GM19240 (cell line): ENCODE measurements at regions not wholly inside any gene's neighbourhood (a gene's known extent, or its start where the extent isn't known, plus 50 kb on each side); places are given as distances from the start of the nearest gene placed in this dataset.
"Not testable (repeated sequence)": the region's sequence is repeated elsewhere in the genome, so short reads cannot be mapped to it uniquely, and the experiment has no call there.

ENCODE experiments used
- DNase-seq: peaks from one replicate; pipeline ENCODE4 v3.0.0; 2011; ENCODE audit warnings: low spot score; ENCODE audit not compliant: insufficient read length

DNA sequence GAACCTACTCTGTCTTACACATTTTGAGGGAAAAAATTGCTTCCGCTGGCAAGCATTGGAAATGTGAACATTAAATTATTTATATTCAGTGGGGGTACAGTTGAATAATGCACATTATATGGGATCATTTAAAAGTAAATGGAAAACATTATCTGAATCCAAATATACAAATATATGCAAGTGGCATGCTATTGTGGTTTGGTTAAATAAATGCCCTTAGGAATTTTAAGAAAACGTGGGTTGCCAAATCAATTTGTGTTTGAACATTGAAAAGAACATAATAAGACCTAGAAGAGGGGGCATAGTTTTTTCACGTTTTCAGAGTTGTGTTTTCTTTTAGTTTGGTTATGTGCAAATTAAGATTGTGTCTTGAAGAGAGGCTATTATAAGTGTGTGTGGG lies 230.5 kb upstream of the PRKX start:
- DNase-seq, result no peak

DNA sequence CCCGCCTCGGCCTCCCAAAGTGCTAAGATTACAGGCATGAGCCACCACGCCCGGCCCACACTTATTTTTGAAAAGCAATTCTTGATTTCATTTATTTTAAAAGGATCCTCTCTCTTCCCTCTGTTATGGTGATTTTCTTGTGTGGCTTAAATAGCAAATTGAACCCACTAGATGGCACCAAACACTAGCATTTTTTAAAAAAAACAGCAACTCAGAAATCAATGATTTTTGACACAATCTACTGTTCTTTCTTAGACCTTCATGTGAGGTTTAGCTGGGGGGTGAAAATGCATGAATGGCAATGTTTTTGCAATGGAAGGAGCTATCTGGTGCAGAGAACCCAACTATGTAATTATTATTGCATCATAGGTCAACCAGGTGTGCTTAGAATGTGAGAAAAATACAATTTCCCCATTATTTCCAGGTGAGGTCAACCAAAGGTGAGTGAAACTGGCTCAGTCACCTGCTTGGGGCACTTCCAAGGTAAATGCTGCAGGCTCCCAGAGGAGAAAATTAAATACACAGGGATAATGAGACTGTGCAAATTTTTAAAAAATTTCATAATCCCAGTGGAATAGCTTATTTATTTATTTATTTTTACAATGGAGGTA lies 226.7 kb upstream of the PRKX start:
- no peak for DNase-seq

DNA sequence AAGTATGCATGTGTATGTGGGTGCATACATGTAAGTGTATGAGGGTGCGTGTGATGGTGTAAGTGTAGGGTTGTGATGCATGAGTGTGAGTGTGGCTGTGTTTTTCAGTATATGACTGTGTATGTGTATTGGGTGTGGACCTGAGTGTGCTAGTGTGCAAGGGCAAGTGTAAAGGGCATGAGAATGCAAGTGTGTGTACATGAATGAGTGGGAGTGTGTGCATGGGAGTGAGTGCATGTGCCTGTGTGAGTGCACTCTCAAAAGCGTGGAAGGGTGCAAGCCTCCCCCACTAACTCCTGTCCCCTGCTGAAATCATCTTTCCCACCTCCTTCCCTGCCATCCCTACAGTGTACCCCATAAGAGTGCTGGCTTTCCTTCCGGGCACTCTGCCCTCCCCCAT lies 225.1 kb upstream of the PRKX start:
- DNase-seq, result no peak

DNA sequence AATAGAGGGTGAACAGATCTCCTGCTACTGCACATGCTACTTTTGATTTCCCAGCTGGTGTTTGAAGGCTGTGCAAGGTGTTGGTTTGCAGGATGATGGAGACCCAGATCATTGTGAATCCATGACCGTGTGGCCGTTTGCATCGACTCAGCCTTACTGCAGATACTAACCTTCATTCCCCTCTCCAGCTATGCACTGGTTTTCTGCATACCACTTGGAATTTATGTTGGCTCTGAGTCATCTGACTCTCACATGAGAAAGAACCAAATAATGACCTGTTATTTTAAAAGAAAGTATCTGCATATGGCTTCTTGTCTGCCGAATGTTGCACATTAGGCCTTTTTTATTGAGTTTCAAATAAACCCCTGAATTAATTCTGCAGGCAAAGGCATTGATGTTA lies 221.7 kb upstream of the PRKX start:
- DNase-seq, result not testable (repeated sequence)

DNA sequence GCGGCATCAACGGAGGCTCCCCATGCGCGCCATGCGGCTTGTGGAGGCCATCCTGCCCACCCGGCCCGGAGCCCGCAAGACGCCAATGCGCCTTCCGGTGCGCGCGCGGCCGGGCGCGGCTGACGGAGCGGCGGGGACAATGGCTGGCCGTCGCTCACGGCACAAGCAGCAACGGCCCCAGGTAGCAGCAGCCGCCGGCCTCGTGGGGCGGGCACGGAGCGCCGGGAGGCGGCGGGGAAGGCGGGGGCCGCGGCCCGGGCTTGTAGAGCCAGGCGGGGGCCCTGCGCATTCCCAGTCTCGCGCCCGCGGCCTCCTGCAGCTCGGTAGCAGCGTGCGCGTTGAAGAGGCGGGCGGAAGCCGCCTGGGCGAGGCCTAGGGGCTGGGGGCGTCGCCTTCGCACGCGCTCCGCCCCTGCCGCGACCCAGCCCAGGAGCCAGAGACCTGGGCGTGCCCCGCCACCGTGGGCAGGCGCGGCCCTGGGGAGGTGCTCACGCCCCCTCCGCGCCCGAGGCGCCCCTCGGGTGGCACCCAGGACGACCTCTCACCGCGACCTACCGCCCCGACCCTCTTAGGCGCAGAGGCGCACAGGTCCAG lies 207.1 kb upstream of the PRKX start:
- not testable (repeated sequence) for DNase-seq

DNA sequence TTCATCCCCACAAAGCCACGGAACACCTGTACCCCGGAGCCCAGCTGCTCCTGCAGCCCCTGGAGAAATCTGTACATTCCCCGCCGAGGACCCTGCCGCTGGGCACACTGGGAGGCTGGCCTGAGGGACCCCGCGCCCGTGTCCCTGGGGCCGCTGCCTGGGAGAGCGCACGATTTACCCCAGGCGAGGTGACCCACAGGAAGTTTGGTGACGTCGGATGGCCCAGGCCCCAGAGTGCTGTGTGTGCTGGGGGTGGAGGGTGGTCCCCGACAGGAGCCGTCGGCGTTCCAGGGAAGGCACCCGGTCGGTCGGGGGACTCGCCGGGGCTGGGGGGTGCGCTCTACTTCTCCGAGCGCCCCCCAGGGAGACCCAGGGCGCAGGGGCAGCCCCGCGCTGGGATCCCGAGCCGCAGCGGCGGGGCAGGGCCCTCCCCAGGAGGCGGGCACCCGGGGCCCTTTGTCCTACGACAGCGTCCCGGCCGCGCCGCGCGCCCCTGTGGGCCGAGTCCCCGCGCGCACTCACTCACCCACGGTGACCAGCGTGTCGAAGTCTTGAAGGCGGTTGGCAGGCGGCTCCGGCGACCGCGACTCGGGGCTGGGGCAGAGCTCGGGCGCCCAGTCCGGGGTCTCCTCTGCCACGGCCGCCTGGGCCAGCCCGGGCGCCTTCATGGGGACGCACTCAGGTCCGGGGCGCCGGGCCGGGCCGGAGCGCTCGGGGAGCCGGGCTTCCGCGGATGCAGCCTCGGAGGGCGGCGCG lies 206.4 kb upstream of the PRKX start:
- not testable (repeated sequence) for DNase-seq

DNA sequence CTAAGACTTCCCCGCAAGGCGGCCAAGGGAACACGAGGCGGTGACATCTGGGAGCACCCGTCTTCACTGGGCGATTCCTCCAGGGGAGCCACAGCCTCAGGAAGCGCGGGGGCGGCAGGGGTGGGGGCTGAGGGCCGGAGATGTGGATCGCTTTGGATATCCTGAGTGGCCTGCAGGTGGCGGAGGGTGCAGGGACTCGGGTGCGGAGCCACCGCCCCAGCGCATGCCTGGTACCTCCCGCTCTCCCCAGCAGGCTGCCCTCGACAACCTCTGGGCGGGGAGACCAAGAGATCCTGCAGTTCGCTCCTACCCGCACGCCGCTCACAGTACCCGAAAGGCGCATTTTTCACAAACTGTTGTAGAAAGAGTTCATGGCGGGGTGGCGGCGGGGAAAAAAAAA lies 201.4 kb upstream of the PRKX start:
- not testable (repeated sequence) for DNase-seq

DNA sequence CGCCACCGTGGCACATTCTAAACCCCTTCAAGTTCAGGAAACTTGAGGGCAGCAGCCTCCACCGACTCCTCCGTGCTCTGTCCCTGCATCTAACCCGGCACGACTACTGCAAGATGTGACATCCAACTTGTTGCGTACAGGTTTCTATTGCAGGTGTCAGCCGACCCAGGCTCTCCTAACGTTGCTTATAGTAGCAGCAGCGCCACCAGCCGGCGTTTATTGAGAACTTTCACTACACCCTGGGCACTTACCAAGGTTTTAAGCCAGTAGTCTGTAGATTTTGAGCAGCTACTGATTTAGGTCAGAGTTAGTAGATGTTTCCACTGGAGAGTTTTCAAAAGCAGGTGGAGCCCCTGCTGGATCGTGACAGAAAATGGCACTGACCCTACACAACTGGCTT lies 200.6 kb upstream of the PRKX start:
- DNase-seq, result not testable (repeated sequence)

DNA sequence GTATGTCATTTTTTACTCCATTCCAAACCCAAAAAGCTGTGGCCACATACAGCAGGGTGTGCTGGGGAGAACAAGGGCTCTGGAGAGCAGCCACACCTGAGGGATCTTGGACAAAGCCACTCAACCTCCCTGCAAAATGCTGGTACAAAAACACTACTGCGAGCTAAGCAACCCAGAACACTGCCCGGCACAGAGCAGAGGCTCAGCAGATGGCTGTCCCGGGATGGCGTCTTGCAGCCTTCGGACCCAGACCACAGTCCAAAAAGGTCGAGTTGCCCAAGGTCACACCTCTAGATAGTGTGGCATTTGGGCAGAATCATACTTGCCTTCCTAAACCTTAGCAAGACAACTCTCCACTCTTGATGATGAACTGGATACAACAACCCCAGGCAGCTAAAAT lies 197.6 kb upstream of the PRKX start:
- not testable (repeated sequence) for DNase-seq

DNA sequence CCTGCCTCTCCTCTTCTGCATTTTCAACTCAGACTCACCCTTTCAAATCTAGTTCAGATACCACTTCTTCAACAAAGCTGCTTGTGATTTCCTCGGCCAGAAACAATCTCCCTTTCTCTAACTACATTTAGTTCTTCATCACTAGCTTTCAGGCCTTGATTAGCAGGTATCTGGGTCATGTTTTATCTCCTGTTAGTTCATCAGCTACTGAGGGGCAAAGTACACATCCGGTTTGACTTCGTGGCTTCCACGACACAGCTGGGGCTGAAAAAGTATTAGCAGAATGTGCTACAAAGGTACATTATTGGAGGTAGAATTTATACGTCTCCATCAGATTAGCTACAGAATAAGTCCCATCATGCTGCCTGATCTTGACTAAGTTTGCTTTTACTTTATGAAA lies 197.2 kb upstream of the PRKX start:
- not testable (repeated sequence) for DNase-seq

DNA sequence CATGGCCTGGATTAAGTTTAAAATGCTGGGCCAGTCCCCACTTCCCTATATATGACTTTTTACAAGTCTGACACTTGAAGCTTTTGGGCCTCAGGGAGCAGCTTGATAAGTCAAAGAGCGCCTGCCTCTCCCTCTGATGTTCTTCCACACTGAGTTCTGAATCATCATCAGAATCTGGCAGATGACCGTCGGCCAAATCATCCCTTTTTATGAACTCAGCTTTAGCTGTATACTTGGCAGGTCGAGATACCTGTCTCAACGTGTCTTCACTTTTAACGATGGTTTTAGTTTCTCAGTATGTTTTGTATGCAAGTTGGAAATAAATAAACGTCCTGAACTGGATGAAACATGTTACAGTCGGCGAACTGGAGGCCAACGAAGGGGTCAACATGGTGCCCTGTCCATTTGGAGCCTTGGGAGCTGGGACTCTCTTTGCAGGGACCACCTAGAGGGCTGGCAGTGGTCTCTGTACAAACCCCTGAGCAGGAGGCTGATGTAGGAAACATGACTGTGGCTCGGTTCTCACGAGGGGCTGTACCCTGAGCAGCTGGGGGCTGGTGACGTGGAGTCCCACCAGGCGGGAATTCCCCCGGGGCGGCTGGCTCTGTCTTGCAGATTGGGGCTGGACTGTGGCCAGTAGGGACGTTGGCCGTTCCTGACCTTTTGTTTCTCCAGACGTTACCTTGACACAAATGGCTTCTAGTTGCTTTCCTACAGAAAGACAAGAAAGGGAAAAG lies 192.2 kb upstream of the PRKX start:
- DNase-seq, result not testable (repeated sequence)

DNA sequence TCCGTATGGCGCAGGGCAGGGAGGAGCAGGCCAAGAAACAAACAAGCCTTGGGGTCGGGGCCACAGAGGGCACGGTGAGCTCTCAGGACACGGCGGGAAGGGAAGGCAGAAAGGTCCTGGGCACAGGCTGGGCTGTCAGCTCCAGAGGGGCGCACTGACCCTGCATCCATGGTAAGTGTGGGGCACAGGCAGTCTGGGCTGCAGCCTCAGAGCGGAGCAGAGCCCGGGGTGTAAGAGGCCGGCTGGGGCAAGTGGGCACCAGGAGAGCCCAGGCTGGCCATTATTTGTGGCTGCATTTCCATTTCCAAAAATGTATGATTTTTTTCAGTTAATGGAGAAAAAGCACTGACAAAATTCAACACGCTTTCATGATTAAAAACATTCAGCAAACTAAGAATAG lies 188.8 kb upstream of the PRKX start:
- not testable (repeated sequence) for DNase-seq

DNA sequence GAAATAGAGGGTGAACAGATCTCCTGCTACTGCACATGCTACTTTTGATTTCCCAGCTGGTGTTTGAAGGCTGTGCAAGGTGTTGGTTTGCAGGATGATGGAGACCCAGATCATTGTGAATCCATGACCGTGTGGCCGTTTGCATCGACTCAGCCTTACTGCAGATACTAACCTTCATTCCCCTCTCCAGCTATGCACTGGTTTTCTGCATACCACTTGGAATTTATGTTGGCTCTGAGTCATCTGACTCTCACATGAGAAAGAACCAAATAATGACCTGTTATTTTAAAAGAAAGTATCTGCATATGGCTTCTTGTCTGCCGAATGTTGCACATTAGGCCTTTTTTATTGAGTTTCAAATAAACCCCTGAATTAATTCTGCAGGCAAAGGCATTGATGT lies 183.3 kb upstream of the PRKX start:
- not testable (repeated sequence) for DNase-seq

DNA sequence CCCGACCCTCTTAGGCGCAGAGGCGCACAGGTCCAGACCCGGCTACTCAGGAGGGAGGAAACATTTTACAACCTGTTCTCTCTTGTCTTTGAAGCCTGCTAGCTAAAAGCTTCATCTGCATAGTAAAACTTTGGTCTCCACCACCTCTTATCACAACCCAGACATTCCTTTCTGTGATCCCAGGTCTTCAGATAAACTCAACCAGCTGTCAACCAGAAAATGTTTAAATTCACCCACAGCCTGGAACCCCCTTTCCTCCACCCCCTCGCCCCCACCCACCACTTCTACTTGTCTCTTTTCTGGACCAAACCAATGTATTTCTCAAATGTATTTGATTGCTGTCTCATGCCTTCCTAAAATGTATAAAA lies 169.1 kb upstream of the PRKX start:
- not testable (repeated sequence) for DNase-seq

DNA sequence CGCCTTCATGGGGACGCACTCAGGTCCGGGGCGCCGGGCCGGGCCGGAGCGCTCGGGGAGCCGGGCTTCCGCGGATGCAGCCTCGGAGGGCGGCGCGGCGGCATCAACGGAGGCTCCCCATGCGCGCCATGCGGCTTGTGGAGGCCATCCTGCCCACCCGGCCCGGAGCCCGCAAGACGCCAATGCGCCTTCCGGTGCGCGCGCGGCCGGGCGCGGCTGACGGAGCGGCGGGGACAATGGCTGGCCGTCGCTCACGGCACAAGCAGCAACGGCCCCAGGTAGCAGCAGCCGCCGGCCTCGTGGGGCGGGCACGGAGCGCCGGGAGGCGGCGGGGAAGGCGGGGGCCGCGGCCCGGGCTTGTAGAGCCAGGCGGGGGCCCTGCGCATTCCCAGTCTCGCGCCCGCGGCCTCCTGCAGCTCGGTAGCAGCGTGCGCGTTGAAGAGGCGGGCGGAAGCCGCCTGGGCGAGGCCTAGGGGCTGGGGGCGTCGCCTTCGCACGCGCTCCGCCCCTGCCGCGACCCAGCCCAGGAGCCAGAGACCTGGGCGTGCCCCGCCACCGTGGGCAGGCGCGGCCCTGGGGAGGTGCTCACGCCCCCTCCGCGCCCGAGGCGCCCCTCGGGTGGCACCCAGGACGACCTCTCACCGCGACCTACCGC lies 168.6 kb upstream of the PRKX start:
- DNase-seq, result not testable (repeated sequence)

DNA sequence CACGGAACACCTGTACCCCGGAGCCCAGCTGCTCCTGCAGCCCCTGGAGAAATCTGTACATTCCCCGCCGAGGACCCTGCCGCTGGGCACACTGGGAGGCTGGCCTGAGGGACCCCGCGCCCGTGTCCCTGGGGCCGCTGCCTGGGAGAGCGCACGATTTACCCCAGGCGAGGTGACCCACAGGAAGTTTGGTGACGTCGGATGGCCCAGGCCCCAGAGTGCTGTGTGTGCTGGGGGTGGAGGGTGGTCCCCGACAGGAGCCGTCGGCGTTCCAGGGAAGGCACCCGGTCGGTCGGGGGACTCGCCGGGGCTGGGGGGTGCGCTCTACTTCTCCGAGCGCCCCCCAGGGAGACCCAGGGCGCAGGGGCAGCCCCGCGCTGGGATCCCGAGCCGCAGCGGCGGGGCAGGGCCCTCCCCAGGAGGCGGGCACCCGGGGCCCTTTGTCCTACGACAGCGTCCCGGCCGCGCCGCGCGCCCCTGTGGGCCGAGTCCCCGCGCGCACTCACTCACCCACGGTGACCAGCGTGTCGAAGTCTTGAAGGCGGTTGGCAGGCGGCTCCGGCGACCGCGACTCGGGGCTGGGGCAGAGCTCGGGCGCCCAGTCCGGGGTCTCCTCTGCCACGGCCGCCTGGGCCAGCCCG lies 167.9 kb upstream of the PRKX start:
- not testable (repeated sequence) for DNase-seq

DNA sequence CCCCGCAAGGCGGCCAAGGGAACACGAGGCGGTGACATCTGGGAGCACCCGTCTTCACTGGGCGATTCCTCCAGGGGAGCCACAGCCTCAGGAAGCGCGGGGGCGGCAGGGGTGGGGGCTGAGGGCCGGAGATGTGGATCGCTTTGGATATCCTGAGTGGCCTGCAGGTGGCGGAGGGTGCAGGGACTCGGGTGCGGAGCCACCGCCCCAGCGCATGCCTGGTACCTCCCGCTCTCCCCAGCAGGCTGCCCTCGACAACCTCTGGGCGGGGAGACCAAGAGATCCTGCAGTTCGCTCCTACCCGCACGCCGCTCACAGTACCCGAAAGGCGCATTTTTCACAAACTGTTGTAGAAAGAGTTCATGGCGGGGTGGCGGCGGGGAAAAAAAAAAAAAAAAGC lies 162.9 kb upstream of the PRKX start:
- not testable (repeated sequence) for DNase-seq

DNA sequence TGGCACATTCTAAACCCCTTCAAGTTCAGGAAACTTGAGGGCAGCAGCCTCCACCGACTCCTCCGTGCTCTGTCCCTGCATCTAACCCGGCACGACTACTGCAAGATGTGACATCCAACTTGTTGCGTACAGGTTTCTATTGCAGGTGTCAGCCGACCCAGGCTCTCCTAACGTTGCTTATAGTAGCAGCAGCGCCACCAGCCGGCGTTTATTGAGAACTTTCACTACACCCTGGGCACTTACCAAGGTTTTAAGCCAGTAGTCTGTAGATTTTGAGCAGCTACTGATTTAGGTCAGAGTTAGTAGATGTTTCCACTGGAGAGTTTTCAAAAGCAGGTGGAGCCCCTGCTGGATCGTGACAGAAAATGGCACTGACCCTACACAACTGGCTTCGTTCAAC lies 162.2 kb upstream of the PRKX start:
- DNase-seq, result not testable (repeated sequence)

DNA sequence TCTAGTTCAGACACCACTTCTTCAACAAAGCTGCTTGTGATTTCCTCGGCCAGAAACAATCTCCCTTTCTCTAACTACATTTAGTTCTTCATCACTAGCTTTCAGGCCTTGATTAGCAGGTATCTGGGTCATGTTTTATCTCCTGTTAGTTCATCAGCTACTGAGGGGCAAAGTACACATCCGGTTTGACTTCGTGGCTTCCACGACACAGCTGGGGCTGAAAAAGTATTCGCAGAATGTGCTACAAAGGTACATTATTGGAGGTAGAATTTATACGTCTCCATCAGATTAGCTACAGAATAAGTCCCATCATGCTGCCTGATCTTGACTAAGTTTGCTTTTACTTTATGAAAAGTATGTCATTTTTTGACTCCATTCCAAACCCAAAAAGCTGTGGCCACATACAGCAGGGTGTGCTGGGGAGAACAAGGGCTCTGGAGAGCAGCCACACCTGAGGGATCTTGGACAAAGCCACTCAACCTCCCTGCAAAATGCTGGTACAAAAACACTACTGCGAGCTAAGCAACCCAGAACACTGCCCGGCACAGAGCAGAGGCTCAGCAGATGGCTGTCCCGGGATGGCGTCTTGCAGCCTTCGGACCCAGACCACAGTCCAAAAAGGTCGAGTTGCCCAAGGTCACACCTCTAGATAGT lies 158.9 kb upstream of the PRKX start:
- not testable (repeated sequence) for DNase-seq

DNA sequence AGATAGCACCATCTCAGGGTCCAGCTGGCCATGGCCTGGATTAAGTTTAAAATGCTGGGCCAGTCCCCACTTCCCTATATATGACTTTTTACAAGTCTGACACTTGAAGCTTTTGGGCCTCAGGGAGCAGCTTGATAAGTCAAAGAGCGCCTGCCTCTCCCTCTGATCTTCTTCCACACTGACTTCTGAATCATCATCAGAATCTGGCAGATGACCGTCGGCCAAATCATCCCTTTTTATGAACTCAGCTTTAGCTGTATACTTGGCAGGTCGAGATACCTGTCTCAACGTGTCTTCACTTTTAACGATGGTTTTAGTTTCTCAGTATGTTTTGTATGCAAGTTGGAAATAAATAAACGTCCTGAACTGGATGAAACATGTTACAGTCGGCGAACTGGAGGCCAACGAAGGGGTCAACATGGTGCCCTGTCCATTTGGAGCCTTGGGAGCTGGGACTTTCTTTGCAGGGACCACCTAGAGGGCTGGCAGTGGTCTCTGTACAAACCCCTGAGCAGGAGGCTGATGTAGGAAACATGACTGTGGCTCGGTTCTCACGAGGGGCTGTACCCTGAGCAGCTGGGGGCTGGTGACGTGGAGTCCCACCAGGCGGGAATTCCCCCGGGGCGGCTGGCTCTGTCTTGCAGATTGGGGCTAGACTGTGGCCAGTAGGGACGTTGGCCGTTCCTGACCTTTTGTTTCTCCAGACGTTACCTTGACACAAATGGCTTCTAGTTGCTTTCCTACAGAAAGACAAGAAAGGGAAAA lies 153.8 kb upstream of the PRKX start:
- not testable (repeated sequence) for DNase-seq
